Astrocyte of the hippocampus (primary cell): ENCODE measurements at regions not wholly inside any gene's neighbourhood (a gene's known extent, or its start where the extent isn't known, plus 50 kb on each side); places are given as distances from the start of the nearest gene placed in this dataset.

ENCODE experiments used
- DNase-seq: peaks from one replicate; pipeline ENCODE4 v3.0.0; 2011; ENCODE audit warnings: low read depth, low spot score

DNA sequence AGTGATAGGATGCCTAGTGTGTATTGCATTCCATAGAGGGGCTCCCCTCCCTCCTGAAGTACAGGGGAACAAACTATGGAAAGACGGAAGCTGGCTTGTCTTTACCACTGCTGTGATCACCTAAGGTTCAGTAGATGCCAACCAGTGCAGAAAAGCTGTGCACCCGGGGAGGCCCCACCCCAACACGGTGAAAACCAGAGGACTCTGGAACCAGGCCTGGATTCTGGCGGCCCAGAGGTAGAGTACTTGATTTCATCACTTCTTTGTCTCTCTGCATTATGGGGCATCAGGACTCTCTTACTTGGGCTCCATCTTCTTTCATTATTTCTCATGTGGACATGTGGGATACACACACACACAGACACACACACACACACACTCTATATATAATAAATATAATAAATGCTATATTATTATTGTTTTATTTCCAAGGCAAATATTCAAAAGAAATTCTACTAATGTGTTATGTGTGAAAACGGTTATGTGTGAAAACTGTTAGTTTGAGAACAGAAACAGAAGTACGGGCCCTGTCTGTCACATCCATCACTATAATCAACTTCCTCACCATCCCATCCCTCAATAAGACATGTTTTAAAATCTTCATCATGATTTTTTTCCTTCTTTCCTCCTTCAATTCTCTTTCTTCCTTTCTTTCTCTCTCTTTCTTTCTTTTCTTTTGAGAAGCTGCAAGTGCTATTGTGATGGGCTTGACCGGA, 152.4 kb upstream of the CMC1 start:
- DNase-seq = no peak

DNA sequence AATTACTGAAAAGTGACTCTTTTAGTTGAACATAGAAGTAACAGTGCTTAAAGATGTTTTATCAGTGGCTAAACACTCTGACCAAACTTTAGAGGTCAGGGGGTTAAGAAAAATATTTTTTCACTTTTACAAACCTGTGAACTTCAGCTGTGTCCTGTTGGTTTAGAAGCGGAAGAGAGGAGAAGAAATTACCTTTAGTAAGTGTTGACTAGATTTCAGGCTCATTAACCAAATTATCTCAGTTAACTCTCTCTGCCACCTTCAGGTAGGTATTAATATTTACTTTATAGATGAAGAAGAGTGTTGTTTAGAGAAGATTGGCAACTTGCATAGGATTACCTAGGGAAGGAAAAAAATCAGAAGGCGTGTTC, 151.9 kb upstream of the CMC1 start:
- DNase-seq = no peak

DNA sequence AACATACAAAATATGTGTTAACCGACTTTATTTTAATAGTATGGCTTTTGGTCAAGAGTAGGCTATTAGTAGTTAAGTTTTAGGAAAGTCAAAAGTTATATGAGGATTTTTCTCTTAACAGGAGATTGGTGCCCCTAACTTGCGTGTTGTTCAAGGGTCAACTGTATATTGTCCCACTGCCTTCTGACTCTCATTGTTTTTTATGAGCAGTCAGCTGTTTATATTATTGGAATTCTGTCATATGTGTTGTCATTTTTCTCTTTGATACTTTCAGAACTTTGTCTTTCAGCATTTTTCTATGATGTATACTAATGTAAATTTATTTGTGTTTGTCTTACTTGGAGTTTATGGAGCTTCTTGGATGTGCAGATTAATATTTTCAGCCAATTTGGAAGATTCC, 142.1 kb upstream of the CMC1 start:
- no peak for DNase-seq

DNA sequence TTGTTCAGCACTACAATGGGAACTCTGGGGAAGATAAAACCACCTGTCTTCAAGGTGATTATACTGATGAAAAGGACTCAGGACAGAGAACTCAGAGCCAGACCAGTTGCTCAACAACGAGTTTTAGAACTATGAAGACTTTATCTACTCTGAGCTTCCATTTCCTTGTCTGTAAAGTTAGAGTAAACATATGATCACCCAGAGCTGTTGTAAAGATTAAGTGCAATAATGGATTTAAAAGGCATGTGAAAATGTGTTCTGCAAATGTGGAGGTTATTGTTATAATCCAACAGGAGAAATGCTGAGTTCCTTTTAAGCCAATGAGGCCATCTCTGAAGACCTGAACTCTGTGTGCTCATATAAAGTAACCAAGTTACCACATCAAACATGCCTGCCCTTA, 139.7 kb upstream of the CMC1 start:
- DNase-seq = no peak

DNA sequence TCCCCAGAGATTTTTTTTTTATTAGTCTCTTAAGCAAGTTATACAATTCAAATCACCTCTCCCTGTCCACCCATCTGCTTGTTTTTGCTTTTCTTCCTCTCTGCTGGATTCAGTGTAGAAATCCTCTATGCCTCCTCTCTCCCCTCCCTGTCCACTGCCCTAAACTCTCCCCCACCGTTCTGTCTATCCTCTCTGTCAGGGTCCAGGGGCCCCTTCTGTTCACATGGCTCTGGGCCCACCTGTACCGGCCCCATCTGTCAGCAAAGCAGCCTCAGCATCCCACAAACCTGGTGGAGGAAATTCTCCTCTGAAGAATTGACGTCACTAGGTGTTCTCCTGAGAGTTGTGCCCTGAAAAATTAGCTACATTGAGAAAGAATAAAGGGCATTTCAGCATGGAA, 137.6 kb upstream of the CMC1 start:
- no peak for DNase-seq

DNA sequence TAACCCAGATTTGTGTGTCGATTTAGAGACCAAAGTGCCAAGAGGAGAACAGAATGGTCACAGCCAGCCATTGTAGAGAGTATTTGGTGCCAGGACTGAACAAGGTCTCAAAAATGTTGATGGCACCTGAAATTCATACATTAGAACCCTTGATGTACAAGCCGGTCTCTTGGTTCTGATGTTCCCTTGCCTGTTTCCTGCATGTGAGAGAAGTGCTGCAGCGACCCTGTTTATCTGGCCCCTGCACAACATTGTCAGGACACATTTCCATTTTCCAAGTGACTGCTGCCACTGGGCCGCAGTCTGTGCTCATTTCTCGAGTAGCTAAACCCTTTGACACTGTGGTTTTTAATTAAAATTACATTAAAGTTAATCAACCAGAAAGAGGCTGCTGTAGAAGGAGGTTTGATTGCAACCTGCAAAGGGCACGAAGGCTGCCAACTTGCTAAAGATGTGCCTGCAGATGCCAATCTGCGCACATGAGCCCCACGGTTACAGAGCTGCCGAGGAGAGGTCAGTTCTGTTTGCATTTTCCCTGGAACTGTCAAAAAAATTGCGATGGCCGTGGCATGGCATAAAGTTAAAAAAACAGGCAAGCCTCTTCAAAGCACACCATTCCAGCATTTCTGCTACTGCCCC, 136.4 kb upstream of the CMC1 start:
- DNase-seq = no peak

DNA sequence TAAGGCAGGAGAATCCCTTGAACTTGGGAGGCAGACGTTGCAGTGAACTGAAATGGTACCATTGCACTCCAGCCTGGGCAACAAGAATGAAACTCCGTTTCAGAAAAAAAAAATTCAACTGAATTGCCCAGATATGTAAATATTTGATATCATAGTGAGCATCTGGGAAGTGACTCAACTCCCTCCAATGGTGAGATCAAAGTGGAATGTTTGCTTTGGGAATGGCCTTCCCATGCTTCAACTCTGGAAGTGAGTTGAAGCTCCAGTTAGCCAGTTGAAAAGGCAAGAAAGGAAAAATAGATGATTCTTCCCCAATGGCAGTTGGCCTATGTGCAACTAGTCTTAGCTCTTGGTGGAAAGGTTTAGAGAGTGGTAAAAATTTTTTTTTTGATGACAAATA, 131.6 kb upstream of the CMC1 start:
- no peak for DNase-seq

DNA sequence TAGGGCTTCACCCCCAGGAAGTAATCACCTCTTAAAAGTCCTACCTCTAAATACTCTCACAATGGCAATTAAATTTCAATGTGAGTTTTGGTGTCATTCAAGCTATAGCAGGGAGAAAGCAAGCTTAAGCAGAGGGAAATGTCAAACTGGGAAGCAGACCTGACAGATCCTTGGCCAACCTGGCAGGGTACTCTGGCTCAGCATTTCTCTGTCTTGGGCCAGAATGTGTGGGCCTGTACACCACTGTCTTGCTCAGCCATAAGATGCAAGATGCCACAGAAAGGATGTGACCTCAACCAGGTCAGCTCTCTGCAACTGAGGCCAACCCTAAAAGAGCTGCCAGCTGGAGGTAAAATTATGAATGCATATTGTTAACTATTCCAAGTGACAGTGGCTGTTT, 130.6 kb upstream of the CMC1 start:
- DNase-seq = no peak

DNA sequence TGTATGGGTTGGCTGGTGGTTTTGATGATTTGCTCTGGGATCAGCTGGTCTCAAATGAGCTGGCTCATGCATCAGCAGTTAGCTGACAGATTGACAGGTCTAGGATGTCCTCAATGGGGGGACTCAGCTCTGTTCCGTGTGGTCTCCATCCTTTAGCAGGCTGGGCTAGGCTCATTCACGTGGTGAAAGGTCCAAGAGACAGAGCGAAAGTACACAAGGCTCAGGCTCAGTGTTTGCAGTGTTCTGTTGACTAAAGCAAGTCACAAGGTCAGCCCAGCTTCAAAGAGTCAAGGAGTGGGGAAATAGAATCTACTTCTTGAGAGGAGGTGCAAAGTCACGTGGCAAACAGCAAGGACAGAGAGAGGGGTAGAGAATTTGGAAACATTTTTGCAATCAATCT, 126.5 kb upstream of the CMC1 start:
- DNase-seq = no peak

DNA sequence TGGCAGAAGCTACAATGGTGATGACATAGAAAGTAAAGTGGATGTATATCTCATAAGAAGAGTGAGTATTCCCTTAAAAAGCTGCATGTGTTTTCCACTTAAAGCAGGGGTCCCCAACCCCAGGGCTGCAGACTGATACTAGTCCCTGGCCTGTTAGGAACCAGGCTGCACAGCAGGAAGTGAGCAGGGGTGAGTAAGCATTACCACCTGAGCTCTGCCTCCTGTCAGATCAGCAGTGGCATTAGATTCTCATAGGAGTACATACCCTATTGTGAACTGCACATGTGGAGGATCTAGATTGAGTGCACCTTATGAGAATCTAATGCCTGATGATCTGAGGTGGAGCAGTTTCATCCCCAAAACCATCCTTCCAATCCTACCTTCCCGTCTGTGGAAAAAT, 126.1 kb upstream of the CMC1 start:
- no peak for DNase-seq

DNA sequence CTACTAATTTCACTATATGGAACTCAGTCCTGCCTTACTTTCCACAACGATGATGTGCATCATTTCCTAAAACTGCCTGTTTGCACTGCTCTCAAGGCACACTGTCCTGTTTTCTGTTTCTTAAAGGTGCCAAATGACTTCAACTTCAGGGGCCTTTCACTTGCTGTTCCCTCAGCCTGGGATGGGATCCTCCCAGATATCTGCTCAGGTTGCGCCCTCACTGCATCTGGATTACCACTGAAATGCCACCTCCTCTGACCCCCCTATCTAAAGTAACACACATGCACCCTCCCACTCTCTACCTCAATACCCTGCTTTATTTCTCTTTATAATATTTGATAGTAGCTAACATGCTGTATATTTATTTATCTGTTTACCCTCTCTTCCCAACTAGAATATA, 123.8 kb upstream of the CMC1 start:
- DNase-seq = no peak

DNA sequence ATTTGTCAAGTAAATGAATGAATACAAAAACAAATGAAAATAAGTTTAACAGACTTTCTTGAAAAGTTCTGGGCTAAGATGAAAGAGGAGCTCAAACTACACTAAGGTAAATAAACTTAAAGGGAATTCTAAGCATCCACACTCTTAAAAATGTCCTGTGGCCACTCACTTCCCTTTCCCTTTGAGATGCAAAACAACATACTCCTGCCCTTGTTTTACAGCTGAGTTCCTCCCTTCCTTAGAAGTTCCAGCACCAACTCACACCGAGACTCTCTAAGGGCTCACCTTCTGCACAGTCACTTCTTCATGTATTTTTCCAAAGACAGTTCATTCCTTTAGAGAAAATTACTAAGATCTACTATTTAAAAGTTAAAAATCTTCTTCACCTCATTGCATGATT, 123.3 kb upstream of the CMC1 start:
- no peak for DNase-seq

DNA sequence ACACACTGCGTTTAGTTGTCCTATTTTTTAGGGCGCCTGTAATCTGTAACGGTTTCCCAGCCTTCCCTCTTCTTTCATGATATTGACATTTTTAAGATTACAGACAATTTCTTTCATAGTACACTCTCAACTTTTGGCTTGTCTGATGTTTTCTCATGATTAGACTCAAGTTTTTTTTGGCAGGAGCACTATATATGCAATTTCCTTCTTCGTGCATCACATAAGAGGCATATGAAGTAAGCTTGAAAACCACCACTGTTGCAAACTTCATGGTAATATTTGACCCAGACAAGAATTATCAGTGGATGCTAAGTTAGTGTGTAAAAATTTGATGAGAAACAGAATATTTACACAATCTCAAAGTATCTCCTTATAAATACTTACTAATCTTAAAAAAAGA, 119.2 kb upstream of the CMC1 start:
- DNase-seq = peak; percentile 2

DNA sequence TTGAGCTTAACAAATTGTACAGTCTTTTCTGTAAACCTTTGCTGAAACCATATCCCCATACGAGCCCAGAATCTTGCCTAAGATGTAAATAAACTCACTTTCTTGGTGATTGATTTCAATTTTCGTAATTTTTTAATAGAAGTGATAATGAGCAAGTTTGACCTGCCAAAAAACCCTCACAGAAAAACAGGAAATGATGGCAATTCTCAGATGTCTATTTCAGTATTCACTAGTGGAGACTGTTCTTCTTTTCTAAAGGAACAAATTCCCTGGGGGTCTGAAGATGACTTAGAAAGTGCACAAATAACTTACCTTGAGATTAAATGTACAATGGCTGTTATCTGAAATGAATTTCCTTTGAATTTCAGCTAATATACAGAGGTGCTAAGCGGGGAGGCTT, 116.5 kb upstream of the CMC1 start:
- DNase-seq = no peak

DNA sequence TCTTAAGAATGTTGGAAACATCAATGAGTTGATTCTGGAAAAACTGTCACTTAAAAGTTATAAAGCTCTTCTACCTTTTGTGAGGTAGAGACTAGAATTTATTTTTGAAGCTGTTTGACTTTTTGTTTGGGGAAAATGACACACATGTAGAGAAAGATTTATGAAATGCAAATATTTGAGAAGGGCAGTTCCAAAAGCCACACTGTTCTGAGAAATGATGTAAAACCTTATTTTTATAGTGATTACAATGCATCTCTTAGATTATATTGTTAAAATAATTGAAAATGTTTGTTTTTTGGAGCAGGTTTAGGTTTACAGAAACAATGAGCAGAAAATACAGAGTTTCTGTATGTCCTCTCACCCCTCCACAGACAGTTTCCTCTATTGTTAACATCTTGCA, 116.1 kb upstream of the CMC1 start:
- no peak for DNase-seq

DNA sequence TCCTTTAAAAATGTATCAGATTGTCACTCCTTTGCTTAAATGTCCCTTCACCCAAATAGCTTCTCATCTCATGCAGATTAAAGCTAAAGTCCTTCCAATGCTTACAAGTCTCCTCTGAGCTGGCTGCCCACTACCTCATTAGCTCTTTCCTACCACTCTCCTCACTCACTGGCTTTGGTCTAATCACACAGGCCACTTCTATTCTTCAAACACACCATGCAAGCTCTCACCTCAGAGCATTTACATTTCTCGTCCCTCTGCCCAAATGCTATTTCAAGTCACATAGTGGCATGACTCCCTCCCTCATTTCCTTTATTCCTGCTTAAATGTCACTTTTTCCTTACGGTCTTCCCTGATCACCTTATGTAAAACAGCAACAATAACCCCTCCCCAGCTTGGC, 110.6 kb upstream of the CMC1 start:
- DNase-seq = no peak

DNA sequence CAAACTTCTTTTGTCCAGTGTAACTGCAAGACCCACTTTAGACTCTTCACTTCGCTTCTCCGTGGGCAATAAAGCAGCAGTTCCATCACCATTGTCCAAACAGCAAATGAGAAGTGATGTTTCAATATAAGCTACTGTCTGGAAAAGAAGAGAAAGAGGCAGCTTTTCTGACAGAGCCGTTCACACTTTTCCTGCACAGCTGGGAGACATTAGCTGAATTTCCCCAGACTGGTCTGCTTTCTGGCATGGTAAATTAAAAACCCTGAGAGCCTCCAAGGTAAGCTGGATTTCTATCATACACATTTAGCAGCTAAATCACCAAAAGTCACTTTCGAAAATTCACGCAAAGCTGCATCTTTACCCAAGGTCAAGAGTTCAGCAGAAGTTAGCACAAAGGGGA, 108.5 kb upstream of the CMC1 start:
- no peak for DNase-seq

DNA sequence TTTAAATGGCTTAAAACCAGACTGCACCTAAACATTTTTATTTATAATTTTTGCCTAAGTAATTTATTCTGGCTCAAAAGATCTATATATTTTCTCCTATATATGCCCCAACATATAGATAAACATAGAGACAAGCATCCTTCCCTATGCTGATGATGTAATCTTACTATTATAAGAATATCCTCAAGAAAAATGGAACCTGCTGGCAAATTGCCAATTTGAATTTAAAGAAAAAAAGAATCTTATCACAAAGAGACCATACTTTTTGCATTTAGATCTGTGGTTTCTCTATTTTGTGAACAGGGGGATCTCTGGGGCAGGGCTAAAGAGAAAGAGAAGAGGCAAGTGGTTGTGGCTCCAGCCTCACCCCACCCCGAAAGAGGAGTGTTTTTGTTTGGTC, 107.2 kb upstream of the CMC1 start:
- no peak for DNase-seq

DNA sequence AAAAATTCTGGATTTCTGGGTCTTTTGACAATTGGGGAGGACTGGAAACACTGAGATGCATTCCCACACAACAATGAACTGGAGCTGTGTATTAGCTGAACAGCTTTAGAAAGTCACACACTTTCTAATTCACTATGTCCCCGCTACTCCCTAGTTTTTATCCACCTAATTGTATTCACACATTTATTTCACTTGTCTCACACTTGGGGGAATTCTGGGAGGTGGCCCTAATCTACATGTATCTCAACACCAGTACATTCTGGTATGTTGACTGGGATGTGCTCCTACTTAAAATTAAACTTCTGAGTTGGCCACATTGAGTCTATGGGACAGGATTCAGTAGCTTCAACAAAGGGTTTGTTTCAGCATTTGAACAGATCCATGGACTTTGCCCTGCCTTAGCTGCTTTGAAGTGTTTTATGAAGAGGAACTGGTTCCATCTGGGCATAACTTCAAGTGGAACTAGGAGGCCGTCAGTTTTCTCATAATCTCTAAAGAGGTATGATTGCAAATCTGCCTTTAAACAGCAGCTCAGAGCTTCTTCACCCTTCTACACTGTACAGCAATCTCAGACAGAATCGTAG, 106.5 kb upstream of the CMC1 start:
- DNase-seq = no peak

DNA sequence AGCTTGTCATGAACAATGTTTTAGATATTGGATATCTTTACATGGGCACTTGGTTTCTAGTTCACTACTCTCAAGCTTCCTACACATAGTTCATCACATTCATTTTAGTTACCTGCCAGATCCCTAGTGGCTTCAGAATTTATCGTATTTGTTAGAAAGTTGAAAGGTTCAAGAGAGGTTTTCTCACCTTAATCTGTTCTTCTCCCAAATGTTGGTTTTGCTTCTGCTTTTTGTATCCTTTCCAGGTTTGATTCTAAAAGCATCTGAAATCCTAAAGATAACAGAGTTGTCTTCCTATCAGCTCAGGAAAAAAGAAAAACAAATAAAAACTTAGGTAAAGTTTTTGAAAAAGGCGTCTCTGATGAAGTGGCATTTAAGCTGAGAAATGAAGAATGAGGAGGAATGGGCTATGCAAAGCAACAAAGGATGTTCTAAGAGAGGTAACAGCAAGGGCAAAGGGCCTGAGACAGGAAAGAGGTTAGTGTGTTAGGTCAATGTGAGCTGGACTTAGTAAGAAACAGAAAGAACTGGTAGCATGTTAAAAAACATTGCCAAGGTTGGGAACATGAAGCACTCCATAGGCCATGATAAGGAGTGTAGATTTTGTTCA, 104.7 kb upstream of the CMC1 start:
- DNase-seq = no peak

DNA sequence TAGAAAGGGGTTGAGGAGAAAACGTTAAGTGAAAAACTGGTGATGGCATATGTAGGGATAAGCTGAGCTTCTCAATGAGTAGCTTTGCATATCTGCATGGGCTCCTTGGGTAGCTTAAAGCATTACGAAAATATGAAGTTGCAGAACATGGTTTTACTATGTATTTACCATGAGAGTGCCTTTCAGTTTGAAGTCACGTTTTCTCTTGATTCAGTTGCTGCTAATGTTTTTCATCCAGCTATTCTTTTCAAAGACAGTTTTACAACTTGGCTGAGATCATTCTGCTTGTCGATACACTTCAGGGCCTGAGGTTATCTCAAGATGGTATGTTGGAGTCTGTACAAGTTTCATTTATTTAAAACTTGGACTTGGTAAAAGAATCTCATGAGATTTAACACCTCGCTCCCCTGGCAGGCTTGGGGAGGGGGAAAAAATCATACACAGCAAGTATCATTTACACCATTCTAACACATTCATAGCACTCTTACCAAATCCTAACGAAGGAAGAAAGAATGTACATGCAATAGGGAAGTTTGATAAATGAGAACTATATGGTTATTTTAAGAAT, 103.3 kb upstream of the CMC1 start:
- no peak for DNase-seq

DNA sequence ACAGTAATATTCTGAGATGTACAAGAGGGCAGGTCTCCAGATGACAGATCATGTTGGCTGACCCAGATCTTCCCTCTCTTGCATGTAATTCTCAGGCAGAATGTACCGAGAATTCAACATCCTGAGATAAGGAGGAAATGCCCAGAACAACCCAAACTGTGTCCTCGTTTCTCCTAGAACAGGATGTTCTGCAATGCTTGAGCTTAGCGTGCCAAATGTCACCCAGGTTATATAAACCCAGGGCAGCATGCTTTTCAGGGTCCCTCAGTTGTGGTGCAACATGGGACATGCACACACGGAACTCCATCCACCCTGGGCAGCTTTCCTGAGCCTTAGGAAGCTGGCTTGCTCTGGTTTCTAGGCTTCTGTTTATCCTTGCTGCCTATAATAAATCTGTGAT, 102.1 kb upstream of the CMC1 start:
- no peak for DNase-seq
